Lower leg skin (tissue), 4 donors: ENCODE measurements at regions not wholly inside any gene's neighbourhood (a gene's known extent, or its start where the extent isn't known, plus 50 kb on each side); places are given as distances from the start of the nearest gene placed in this dataset.

Source experiments
- DNase-seq, 2 donors: peaks; one replicate each; pipeline ENCODE4 v3.0.0-alpha.2; 2019; ENCODE audit warnings: low spot score in 2 of 2
- H3K4me3 ChIP-seq: fragments of 200-600 bp; sonication (generic); 2 replicates; pipeline ENCODE4 v1.5.1; 2017; ENCODE audit warnings: mild to moderate bottlenecking, low read depth; ENCODE audit not compliant: poor library complexity, severe bottlenecking
- POLR2A ChIP-seq, 2 donors: fragments of 450-650 bp; IDR thresholded peaks; one replicate each; pipeline ENCODE4 v1.6.1; 2016 to 2017; ENCODE audit warnings: antibody characterized with exemption in 2 of 2, mild to moderate bottlenecking in 1 of 2, moderate library complexity in 1 of 2
- WGBS, 2 donors: methylation state at CpG; one replicate each; pipeline ENCODE4 v1.1.5; 2018; 5-methylcytosine and 5-hydroxymethylcytosine counted together
- intact Hi-C: fragments of 100-400 bp; cut with DNase I; formaldehyde crosslinking; loops from one replicate; pipeline ENCODE4 v1.15.0; 2023; ENCODE audit warnings: low total_unique reads
- TF ChIP-seq, protein P1 (sequence below), 3 donors: fragments of 450-650 bp; IDR thresholded peaks; one replicate each; pipeline ENCODE4 v1.5.1; 2016; ENCODE audit warnings: antibody characterized with exemption in 3 of 3, mild to moderate bottlenecking in 3 of 3, moderate library complexity in 2 of 3

DNA sequence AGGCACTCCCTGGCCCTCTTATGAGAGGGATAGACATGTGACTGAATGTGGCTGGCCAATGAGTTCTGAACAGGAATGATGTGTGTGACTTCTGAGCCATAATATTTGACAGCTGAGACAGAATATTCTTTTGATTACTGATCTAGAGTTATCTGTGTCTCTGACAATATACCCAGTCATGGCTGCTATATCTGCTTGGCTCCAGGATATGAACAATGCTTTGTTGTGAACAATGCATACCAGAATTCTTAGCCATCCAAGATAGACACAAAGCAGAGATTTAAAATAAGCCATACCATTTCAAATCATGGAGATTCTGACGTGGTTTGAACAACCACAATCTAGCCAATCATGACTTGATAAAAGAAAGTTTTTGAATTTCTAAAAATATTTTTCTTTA, 840.3 kb upstream of the SEMA6A start:
- DNase-seq: no peak
- TF ChIP-seq, protein P1, sequence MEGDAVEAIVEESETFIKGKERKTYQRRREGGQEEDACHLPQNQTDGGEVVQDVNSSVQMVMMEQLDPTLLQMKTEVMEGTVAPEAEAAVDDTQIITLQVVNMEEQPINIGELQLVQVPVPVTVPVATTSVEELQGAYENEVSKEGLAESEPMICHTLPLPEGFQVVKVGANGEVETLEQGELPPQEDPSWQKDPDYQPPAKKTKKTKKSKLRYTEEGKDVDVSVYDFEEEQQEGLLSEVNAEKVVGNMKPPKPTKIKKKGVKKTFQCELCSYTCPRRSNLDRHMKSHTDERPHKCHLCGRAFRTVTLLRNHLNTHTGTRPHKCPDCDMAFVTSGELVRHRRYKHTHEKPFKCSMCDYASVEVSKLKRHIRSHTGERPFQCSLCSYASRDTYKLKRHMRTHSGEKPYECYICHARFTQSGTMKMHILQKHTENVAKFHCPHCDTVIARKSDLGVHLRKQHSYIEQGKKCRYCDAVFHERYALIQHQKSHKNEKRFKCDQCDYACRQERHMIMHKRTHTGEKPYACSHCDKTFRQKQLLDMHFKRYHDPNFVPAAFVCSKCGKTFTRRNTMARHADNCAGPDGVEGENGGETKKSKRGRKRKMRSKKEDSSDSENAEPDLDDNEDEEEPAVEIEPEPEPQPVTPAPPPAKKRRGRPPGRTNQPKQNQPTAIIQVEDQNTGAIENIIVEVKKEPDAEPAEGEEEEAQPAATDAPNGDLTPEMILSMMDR (IDR thresholded peaks at IDR 0.05): no peak
- no peak for TF ChIP-seq POLR2A (IDR thresholded peaks at IDR 0.05)
- intact Hi-C loops: no loop called here
- 61 to 73% methylated on average over 1 of the region's 1 CpG for WGBS, 2 donors
- no peak overlapping the region for H3K4me3 ChIP-seq

DNA sequence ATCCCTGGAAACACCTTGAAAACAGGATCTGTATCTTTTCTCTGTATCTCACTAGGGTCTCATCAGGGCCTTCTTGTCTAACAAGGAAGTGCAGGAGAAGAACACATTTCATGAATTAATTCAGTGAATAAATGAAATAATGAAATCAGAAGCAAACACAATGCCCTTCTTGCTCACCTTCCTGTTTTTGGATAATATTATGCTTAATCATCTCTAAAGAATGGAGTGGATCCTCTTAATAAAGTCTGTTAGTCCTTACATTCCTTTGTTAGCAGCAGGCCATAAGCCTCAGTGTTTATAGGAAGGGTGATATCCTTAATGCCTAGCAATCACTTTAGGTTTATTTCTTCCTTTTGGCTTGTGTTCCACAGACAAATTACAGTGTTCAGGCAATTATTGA, 837.1 kb upstream of the SEMA6A start:
- intact Hi-C loops: no loop called here
- H3K4me3 ChIP-seq: no peak overlapping the region
- TF ChIP-seq POLR2A (IDR thresholded peaks at IDR 0.05): no peak
- TF ChIP-seq, protein P1 (IDR thresholded peaks at IDR 0.05): no peak
- DNase-seq: no peak

DNA sequence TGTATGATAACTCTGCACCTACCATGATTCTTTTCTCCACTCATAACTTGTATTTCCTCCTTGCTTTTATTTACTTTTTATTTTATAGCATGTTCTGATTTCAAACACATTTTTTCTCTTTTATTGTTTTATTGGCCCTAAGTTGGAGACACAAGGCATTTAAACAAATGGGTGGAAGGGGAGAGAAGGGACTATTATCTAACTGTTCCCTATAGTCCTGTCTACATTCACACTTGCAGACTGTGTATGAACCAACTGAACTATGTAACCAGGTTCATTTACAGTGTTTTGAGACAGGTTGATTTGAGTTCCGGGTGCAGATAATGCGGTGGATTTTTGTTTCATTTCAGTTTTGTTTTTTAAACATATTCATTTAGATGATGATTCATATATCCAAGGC, 830.6 kb upstream of the SEMA6A start:
- WGBS, 2 donors: 89 to 92% methylated on average over 2 of the region's 2 CpGs
- TF ChIP-seq, protein P1 (IDR thresholded peaks at IDR 0.05): no peak
- no peak overlapping the region for H3K4me3 ChIP-seq
- intact Hi-C loops: no loop called here
- no peak for DNase-seq

DNA sequence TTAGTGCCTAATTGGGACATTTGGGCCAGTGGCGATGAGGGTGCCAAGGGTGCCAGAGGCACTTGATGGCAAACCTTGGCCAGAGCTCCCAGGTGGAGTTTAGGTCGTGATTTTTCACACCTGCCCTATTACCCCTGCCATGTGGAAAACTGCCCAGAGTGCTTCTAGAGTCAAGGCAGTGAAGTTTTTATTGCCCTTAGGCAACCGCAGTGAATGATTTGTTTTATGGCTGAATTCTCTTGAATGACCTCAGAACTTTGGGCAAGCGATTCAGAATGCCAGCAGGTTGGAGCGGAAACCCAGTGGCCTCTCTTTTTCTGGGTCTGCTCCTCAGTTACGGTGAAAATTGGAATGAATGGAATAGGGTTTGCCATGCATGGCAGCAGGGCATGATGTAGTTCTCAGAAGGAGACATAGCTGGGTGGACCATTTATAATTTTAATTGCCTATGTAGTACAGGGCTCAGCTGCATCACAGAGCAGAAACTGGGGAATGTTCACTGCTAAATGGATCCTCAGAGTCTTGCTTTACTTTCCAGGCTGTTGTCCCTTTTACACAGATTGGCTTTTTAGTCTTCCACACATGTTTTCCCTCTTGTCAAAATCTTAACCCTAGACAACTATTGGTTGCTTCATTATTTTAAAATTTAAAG, 820.0 kb upstream of the SEMA6A start:
- intact Hi-C loops: no loop called here
- DNase-seq: no peak
- TF ChIP-seq, protein P1 (IDR thresholded peaks at IDR 0.05): no peak
- TF ChIP-seq POLR2A (IDR thresholded peaks at IDR 0.05): no peak
- WGBS, 2 donors: 60 to 63% methylated on average over 6 of the region's 6 CpGs
- H3K4me3 ChIP-seq: no peak overlapping the region

DNA sequence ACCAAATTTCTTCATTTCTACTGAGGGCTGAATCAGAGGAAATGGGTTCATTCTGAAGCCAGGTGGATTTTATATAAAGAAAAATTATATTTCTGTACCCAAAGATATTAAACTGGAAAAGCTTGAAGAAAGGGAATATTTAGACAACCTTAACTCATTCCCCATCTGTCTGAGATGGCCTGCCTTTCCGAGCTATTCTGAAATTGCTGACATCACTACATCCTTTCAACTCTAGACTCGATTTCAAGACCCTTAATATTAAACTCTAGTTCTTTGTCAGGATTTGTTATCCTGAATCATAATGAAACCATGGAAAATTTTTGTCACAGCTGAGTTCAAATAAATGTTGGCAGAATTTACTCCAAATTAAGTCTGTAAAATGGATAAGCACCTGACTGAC, 818.5 kb upstream of the SEMA6A start:
- intact Hi-C loops: no loop called here
- TF ChIP-seq, protein P1 (IDR thresholded peaks at IDR 0.05): no peak
- no peak for TF ChIP-seq POLR2A (IDR thresholded peaks at IDR 0.05)
- DNase-seq: no peak
- H3K4me3 ChIP-seq: no peak overlapping the region
- 79 to 81% methylated on average over 2 of the region's 2 CpGs for WGBS, 2 donors

DNA sequence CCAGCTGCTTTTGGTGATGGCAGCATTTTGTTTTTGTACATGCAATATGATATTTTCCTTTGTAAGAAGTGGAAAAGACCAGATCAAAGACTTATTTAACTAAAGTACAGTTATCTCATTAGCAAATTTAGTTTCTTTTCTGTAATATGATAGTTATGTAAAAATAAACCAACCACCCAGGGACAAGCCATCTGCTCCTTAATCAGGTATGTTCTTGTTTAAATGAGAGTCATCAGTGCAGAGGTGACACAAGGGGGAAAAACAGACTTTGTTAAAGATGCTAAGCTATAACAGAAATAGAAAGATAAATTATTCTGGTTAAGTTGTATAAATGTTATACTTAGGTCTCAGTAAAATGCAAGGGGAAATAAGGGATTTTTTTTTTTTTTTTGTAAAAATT, 805.7 kb upstream of the SEMA6A start:
- TF ChIP-seq, protein P1 (IDR thresholded peaks at IDR 0.05): no peak
- no peak for TF ChIP-seq POLR2A (IDR thresholded peaks at IDR 0.05)
- H3K4me3 ChIP-seq: no peak overlapping the region
- no peak for DNase-seq
- intact Hi-C loops: no loop called here
